RCC 7860 (cell line): ENCODE measurements at regions not wholly inside any gene's neighbourhood (a gene's known extent, or its start where the extent isn't known, plus 50 kb on each side); places are given as distances from the start of the nearest gene placed in this dataset.

Source experiments
- DNase-seq: peaks from one replicate; pipeline ENCODE4 v3.0.0-alpha.2; 2015; ENCODE audit warnings: low spot score
- FAIRE-seq: peaks from 2 replicates; lab custom pipeline; 2012; peaks lifted over from hg19 to GRCh38; lab: Jason Lieb, UNC

GRCh38 chr9:97747201-97747965, 50.2 kb upstream of the XPA start:
- FAIRE-seq = no peak
- DNase-seq = no peak

- FAIRE-seq (no peak), DNase-seq (no peak)
Measured at GRCh38 chr9:97748525-97748924, 51.4 kb upstream of the XPA start.

- FAIRE-seq (no peak), DNase-seq (no peak)
Measured at GRCh38 chr9:97749928-97750327, 52.8 kb upstream of the XPA start.

GRCh38 chr9:97751531-97751930, 54.4 kb upstream of the XPA start:
- DNase-seq (no peak), FAIRE-seq (no peak)

- no peak for DNase-seq
- no peak for FAIRE-seq
Measured at GRCh38 chr9:97752274-97752673, 55.1 kb upstream of the XPA start.

GRCh38 chr9:97753364-97753763, 56.2 kb upstream of the XPA start:
- FAIRE-seq (no peak), DNase-seq (no peak)

GRCh38 chr9:97753975-97754374, 56.8 kb upstream of the XPA start:
- FAIRE-seq (no peak), DNase-seq (no peak)

- FAIRE-seq (no peak), DNase-seq (no peak)
Measured at GRCh38 chr9:97755618-97756267, 58.6 kb upstream of the XPA start.

- FAIRE-seq (no peak), DNase-seq (no peak)
Measured at GRCh38 chr9:97756991-97757390, 59.9 kb upstream of the XPA start.

GRCh38 chr9:97758334-97758916, 61.3 kb upstream of the XPA start:
- no peak for DNase-seq
- no peak for FAIRE-seq

- DNase-seq (no peak), FAIRE-seq (no peak)
Measured at GRCh38 chr9:97759581-97760288, 62.6 kb upstream of the XPA start.

GRCh38 chr9:97761056-97761598, 64.0 kb upstream of the XPA start:
- FAIRE-seq = no peak
- DNase-seq = no peak

GRCh38 chr9:97761879-97762278, 64.7 kb upstream of the XPA start:
- FAIRE-seq = no peak
- DNase-seq = no peak

- FAIRE-seq = no peak
- DNase-seq = no peak
Measured at GRCh38 chr9:97763874-97764273, 66.7 kb upstream of the XPA start.

- DNase-seq (no peak), FAIRE-seq (no peak)
Measured at GRCh38 chr9:97766092-97766491, 69.0 kb upstream of the XPA start.

GRCh38 chr9:97766610-97767009, 69.5 kb upstream of the XPA start:
- no peak for FAIRE-seq

GRCh38 chr9:97767891-97768290, 70.8 kb upstream of the XPA start:
- no peak for FAIRE-seq
- no peak for DNase-seq

More at GRCh38 chr9:97766610-97767009, 69.5 kb upstream of the XPA start:
- DNase-seq = no peak

GRCh38 chr9:97768746-97769145, 71.6 kb upstream of the XPA start:
- DNase-seq (no peak), FAIRE-seq (no peak)

GRCh38 chr9:97769208-97769607, 72.1 kb upstream of the XPA start:
- no peak for FAIRE-seq
- DNase-seq = no peak

GRCh38 chr9:97770808-97771372, 73.8 kb upstream of the XPA start:
- no peak for FAIRE-seq
- DNase-seq = no peak

- DNase-seq (no peak), FAIRE-seq (no peak)
Measured at GRCh38 chr9:97771641-97772040, 74.5 kb upstream of the XPA start.
